NCI-H1694 treated with DMSO at 0.1 percent for 48 hours (cell line): ENCODE measurements at regions not wholly inside any gene's neighbourhood (a gene's known extent, or its start where the extent isn't known, plus 50 kb on each side); places are given as distances from the start of the nearest gene placed in this dataset.
A peak's percentile ranks its signal among the peaks of the same experiment; 100 is the strongest.
"Not testable (repeated sequence)": the region's sequence is repeated elsewhere in the genome, so short reads cannot be mapped to it uniquely, and the experiment has no call there.

ENCODE experiments used
- DNase-seq: peaks from one replicate; lab custom pipeline; 2025; lab: John Stamatoyannopoulos, UW

DNA sequence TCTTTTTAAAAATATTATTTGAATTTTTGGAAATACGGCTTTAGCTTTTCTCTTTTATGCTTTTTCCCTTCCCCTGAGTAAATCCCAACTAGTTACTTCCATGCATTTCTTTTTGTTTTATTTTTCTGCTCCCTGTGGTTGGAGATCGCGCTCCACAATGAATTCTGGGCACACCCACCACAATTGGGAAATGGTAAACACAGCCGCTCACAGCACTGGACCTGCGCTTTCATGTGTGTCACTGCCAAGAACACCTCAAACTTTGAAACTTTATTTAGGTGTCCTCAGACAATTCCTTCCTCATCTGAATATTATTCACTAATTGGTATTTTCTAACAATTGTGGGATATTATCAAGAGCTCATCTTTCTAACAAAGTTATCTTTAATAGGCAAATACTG, 82.8 kb upstream of the TMEM18 start:
- no peak for DNase-seq

DNA sequence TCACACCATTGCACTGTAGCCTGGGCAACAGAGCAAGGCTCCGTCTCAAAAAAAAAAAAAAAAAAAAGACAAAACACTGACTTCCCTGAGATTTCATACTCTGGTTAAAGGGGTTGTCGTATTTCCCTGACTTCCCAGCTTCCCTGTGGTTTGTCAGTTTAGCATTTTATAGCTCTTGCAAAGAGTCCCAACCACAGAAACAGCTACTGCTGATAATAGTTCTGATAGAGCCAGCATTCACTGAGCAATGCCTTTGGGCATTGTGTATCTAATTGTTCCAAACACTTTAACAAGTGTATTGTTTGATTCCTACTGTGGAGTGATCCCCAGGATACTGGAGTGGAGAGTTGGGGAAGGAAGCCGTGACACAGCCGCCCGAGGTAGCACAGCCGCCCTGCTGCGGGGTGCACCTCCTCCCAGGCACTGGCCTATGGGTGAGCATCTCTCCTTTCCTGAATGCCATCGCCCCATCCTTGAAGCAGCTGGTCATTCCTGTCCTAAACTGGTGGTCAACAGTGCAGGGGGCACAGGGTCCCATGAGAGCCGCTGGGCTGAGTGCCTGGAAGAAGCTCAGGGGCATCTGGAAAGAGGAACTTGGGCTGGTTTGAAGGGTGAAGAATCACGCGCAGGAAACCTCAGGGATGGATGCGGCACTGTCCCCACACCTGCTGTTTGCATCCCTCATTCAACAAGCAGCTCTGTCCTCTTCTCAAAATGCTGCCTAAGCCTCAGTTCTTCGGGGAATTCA, 81.0 kb upstream of the TMEM18 start:
- DNase-seq = no peak

DNA sequence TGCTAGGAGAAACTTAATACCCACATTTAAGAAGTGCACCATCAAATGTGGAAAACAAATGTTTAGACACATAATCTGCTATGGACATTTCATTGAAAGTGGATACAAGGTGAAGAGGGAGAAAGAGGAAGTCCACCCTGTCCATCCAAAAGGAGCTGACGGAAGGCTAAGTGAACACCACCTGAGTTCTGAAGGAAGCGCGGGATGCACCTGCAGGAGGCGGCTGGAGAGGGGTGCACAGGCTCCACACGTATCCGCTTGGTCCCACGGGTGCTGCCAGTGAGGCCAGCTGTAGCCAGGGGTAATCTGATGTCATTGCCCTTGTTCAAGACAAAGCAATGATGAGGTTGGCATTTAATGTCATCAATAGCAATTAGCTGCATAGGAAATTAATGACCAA, 75.9 kb upstream of the TMEM18 start:
- no peak for DNase-seq

DNA sequence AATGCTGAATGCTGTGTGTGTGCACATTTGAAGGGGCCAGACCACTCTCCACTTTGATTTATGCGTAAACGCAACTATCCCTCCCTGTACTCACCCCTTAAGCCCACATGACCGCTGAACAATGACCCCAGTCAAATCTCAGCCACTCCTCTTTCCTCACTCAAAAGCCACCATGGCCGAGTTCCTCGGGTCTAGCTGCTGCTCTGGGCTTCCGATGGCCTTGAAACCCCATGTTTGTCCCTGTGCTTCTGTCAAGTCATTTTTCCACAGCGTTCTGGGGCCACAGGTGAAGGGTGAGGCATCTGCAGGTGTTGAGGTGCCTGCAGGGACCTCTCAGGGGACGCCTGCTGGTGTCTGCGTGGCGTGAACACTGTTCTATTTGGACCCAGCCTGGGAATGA, 74.3 kb upstream of the TMEM18 start:
- DNase-seq = no peak

DNA sequence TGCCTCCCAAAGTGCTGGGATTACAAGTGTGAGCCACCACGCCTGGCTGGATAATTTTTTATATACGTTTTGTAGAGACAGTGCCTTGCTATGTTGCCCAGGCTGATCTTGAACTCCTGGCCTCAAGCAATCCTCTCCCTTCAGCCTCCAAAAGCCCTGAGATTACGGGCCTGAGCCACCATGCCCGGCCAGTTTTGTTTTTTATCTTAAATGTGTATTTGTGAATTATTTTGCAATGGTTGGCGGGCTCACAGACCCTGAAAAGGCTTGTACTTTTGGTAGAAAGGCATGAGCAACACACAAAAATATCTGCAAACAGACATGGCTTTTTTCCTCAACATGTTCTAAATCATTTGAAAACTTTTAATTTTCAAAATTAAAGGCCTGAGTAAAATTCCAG, 73.4 kb upstream of the TMEM18 start:
- no peak for DNase-seq

DNA sequence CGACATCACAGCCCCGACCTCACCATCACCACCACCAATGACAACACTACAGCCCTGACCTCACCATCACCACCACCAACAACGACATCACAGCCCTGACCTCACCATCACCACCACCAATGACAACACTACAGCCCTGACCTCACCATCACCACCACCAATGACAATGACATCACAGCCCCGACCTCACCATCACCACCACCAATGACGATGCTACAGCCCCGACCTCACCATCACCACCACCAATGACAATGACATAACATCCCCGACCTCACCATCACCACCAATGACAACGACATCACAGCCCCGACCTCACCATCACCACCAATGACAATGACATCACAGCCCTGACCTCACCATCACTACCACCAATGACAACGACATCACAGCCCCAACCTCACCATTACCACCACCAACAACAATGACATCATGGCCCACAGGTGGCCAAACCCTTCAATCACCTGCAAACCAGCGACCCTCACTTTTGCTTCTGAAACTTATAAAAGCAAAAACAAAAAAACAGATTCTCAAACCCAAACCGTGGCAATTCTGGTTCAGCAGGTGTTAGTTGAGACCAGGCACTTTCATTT, 70.7 kb upstream of the TMEM18 start:
- no peak for DNase-seq

DNA sequence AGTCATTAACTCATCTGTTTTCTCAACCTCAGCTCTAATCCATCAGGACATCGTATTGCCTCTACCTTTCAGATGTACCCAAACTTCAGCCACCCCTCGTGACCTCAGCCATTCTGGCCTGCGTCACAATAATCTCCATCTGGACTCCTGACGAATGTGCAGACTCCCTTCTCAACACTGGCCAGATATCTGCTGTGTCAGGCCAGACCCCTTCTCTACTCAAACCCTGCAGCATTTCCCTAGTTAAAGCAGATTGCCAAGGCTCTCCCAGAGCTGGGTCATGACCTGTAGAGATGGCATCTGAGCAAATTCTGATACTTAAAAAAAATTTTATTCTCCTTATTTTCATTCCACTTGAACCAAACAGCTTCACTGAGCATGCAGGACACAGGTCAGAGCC, 69.5 kb upstream of the TMEM18 start:
- no peak for DNase-seq

DNA sequence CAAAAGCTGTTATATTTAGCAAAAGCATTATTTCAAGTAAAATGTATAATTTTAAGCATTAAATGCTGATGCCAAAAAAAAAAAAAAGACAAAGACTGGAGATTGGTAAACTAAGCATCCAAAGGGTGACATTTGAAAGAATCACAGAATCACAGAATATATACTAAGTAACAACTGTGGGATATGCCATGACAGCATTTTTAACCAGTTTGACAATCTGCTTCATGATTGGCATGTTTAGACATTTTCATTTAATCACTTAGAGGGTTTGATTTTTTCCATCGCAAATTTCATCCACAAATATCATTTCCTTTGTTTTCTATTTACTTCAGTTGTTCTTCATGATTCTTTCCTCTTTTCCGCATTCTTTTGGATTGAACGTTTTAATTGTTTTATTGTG, 66.9 kb upstream of the TMEM18 start:
- no peak for DNase-seq

DNA sequence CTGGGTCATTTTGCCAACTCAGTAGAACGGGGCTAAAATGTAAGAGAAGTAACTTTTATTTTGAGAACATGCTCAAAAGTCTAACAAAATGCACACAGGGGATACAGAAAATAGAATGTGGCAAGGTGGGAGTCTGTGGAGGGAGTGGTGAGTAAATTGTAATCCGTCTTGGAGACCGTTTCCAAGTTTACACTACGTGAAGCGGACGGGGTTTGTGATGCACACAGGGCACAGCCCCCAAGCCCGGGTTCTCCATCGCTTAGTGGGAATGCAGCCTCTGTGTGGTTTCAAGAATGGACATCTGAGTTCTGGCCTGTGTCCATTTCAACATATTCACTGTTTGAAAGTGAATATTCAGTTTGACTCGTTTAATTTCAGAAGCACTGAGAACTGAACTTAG, 65.0 kb upstream of the TMEM18 start:
- no peak for DNase-seq

DNA sequence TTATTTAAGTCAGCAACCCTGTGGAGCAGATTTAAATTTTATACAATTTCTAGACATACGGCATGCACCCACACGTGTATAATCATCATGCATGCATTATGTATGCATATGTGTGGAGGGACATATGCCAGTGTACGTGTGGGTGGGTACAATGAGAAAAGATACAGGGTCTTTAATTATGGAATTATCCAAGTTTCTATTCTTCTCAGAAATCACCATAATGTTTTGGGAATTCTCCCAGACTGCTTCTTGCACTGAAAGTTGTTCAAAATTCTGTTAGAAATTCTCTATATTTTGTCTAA, 63.9 kb upstream of the TMEM18 start:
- DNase-seq = no peak

DNA sequence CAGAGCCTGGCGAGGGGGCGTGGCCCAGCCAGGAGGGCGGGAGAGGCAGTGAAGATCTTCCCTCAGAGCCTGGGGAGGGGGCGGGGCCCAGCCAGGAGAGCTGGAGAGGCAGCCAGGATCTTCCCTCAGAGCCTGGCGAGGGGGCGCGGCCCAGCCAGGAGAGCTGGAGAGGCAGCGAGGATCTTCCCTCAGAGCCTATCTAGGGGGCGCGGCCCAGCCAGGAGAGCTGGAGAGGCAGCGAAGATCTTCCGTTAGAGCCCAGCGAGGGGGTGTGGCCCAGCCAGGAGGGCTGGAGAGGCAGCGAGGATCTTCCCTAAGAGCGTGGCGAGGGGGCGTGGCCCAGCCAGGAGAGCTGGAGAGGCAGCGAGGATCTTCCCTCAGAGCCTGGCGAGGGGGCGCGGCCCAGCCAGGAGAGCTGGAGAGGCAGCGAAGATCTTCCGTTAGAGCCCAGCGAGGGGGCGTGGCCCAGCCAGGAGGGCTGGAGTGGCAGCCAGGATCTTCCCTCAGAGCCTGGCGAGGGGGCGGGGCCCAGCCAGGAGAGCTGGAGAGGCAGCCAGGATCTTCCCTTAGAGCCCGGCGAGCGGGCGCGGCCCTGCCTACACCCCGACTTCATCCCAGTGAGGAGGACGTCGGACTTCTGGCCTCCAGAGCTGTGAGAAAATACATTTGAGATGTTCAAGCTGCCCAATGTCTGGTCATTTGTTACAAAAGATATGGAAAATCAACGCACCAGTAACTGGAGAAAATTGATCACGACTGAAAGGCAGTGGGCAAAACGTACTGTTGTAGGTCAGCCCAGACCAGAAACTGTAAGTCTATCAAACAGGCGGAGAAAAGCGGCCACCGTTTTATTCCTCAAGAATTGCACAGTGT, 63.4 kb upstream of the TMEM18 start:
- DNase-seq = peak; percentile 94

DNA sequence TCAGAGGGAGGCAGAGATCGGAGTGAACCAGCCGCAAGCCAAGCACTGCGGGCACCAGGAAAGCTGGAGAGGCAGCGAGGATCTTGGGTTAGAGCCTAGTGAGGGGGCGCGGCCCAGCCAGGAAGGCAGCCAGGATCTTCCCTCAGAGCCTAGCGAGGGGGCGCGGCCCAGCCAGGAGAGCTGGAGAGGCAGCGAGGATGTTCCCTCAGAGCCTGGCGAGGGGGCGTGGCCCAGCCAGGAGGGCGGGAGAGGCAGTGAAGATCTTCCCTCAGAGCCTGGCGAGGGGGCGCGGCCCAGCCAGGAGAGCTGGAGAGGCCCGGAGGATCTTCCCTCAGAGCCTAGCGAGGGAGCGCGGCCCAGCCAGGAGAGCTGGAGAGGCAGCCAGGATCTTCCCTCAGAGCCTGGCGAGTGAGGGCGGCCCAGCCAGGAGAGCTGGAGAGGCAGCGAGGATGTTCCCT, 62.7 kb upstream of the TMEM18 start:
- not testable (repeated sequence) for DNase-seq

DNA sequence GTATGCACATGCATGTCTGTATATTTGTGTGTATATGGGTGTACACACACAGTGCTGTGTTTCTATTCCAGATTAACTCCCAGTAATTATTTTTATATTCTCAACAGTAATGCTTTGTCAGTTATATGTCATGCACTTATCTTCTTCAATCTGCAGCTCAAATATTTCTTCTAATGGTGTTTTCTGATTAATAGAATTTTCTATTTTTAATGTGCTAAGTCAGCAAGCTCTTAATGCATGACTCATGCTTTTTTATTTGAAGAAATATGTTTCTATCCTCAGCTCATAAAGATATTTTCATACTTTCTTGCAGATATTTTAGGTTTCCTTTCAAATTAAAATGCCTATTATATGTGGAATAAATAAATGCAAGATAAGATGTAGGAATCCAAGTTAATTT, 59.7 kb upstream of the TMEM18 start:
- DNase-seq = no peak

DNA sequence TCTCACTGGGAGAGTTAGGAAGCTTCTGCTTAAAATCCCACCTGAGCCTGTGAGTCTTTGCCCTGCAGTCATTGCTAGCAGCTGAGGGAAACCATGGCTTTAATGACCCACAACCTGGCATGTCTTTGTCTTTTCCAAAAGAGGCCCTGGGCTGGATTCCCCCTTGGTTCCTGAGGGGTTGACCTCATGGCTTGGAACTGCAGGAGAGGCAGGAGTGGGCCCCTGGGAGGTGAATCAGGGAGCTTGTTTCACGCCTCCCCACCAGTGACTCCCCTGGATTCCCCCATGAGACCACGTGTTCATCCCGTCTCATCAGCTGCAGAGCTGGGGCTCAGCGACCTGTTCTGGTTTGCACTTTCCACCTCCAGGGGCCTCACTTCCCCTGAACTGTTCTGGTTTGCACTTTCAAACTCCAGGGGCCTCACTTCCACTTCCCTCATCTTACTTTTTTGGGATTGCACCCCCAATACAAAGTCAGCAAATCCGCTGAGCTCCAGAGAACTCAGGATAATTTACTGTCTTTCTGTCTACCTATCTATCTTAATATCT, 58.5 kb upstream of the TMEM18 start:
- no peak for DNase-seq

DNA sequence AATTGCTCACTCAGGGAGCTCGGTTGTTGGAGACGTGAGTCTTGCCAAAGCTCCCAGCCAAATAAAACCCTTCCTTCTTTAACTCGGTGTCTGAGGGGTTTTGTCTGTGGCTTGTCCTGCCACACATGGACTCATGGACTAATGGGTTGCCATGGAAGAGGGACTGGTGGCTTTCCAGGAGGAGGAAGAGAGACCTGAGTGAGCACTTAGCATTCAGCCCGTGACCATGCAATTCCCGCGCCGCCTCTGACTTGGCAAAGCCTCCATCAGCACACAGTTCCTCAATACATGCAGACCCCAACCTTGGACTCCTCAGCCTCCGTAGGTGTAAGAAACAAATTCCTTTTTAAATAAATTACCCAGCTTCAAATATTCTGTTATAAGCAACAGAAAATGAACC, 57.3 kb upstream of the TMEM18 start:
- no peak for DNase-seq

DNA sequence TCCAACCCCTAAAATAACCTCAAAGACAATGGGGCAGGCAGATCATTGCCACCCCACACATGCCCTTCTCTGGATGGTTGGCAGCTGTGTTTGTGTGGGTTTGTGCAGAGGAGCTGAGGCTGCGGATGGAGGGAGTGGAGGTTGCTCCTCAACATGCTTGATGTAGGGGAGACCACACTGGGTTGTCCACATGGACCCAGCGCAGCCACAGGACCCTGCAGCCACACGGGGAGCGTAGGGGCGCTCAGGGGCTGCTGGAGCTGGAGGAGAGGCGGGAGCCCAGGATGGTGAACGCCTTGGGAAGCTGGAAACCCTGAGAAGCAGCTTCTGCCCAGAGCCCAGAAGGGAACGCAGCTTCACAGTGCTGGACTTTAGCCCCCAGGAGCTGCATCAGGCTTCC, 56.3 kb upstream of the TMEM18 start:
- DNase-seq = no peak

DNA sequence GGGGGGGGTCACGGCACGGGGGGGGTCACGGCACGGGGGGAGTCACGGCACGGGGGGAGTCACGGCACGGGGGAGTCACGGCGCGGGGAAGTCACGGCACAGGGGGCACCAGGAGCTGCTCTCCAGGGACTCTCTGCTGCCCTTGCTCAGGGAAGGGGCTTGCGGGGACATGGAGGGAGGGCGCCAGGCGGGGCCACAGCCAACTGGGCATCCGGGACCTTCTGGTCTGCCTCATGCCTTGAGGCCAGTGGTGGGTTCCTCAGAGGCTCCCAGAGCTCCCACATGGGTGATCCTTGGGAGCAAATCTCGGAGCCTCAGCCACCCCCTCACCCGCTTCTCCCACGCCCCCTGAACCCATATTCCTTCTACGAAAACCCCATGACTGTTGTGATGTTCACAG, 55.8 kb upstream of the TMEM18 start:
- no peak for DNase-seq

DNA sequence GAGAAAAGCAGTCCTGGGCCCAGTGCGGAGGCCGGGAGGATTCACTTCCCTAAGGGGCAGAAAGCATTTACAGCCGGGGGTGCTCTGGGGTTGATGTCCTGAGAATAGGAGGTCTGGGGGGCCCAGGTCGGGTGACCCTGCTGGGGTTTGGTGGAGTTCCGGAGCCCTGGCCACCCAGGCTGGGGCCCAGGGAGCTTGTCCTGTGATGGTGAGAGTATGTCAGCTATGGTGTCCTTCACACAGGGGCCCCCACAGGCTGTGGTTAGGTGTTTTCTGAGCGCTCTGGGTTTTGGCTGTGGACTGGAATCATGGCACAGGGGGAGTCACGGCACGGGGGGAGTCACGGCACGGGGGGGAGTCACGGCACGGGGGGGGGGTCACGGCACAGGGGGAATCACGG, 54.5 kb upstream of the TMEM18 start:
- DNase-seq = no peak

DNA sequence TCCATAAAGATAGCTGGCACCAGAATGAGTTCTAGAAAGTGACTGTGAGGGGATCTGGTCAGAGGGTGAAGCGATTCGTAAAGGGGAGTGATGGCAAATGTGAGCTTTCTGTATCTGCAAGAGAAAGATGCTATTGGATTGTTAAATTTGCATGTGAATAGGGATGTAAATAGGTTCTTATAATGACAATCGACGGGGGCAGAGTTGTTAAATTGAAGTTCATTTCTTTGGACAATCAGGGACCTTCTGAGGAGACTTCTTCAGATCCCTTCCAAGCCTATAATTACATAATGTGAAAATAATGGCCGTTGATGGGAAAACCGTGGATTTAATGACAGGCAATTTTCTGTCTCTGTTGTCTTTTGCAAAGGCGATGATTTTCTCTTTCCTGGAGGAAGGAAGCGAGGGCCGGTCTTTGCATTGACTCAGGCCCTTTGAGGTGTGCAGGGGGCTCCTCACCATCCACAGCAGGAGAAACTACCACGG, 52.2 kb upstream of the TMEM18 start:
- no peak for DNase-seq

DNA sequence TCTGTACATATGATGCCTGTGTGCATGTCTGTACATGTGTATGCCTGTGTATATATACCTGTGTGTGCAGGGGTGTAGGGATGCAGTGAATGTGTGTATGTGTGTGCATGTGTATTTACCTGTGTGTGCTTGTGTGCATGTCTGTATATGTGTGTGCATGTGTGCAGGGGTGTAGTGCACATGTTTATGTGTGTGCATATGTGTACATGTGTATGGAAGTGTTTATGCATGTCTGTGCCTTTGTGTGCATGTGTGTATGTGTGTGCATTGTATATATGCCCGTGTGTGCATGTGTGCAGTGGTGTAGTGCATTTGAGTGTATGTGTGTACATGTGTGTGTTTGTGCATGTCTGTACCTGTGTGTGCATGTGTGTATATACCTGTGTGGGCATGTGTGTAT, 51.0 kb upstream of the TMEM18 start:
- no peak for DNase-seq

DNA sequence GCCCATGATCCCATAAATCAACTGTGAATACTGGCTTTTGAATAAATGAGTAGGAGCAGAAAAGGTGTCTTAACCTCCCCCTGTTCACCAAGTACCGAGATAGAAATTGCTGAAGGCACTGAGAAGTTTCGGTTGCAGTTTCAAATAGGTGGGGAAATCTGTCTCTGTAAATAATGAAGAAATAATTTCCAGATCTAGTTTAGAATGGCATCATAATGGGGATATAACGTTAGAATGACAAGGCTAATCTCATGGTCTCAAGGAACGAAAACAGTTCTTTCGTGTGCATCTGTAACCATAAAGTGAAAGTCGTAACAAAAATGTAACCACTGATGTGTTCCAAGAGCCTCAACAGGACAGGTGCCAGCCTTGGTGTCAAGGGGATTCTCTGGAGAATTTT, 49.9 kb upstream of the TMEM18 start:
- no peak for DNase-seq
